ENCODE measurements at regions not wholly inside any gene's neighbourhood (a gene's known extent, or its start where the extent isn't known, plus 50 kb on each side); places are given as distances from the start of the nearest gene placed in this dataset.

DNA sequence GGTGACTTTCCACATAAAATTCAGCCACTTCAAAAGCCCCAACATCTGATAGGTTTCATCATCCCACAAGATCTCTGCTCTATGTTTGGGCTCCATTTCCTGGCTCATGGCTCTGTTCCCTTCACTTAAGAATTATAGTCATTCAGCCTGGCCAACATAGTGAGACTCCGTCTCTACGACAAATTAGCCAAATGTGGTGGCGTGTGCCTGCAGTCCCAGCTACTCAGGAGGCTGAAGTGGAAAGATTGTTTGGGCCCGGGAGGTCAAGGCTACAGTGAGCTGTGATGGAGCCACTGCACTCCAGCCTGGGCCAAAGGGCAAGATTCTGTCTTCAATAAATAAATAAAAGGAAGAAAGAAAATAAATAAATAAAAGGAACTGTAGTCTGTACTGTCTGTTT, 57.9 kb upstream of the CTSV start:
- TF ChIP-seq, protein P1, sequence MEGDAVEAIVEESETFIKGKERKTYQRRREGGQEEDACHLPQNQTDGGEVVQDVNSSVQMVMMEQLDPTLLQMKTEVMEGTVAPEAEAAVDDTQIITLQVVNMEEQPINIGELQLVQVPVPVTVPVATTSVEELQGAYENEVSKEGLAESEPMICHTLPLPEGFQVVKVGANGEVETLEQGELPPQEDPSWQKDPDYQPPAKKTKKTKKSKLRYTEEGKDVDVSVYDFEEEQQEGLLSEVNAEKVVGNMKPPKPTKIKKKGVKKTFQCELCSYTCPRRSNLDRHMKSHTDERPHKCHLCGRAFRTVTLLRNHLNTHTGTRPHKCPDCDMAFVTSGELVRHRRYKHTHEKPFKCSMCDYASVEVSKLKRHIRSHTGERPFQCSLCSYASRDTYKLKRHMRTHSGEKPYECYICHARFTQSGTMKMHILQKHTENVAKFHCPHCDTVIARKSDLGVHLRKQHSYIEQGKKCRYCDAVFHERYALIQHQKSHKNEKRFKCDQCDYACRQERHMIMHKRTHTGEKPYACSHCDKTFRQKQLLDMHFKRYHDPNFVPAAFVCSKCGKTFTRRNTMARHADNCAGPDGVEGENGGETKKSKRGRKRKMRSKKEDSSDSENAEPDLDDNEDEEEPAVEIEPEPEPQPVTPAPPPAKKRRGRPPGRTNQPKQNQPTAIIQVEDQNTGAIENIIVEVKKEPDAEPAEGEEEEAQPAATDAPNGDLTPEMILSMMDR (IDR thresholded peaks at IDR 0.05): no peak
- no peak for TF ChIP-seq POLR2A (IDR thresholded peaks at IDR 0.05)
